Effector memory CD8-positive, alpha-beta T cell (primary cell): ENCODE measurements at regions not wholly inside any gene's neighbourhood (a gene's known extent, or its start where the extent isn't known, plus 50 kb on each side); places are given as distances from the start of the nearest gene placed in this dataset.

Experiments used
- ATAC-seq: fragments of 150-1000 bp; cut with Tn5 transposase; replicated peaks from 2 replicates; pipeline ENCODE4 v1.10.0; 2021; ENCODE audit warnings: mild to moderate bottlenecking, moderate library complexity
- DNase-seq, 3 experiments: peaks; one replicate each; pipeline ENCODE4 v3.0.0; 2021
- H3K27ac Mint-ChIP-seq, 2 donors: one replicate each; pipeline ENCODE4 v1.8.0; 2022; ENCODE audit warnings: mild to moderate bottlenecking in 2 of 2, mixed read lengths in 2 of 2, moderate library complexity in 2 of 2
- H3K27me3 Mint-ChIP-seq, 2 donors: one replicate each; pipeline ENCODE4 v1.8.0; 2022; ENCODE audit warnings: mixed read lengths in 2 of 2
- H3K36me3 Mint-ChIP-seq: one replicate; pipeline ENCODE4 v1.8.0; 2022; ENCODE audit warnings: mild to moderate bottlenecking, moderate library complexity, mixed read lengths; ENCODE audit not compliant: insufficient read depth
- H3K4me1 Mint-ChIP-seq, 2 donors: one replicate each; pipeline ENCODE4 v1.8.0; 2022; ENCODE audit warnings: low read depth in 2 of 2, mixed read lengths in 2 of 2
- H3K4me3 Mint-ChIP-seq, 2 donors: one replicate each; pipeline ENCODE4 v1.8.0; 2022; ENCODE audit warnings: mild to moderate bottlenecking in 2 of 2, mixed read lengths in 2 of 2, moderate library complexity in 2 of 2
- H3K9me3 Mint-ChIP-seq, 2 donors: one replicate each; pipeline ENCODE4 v1.8.0; 2022; ENCODE audit warnings: mixed read lengths in 2 of 2

DNA sequence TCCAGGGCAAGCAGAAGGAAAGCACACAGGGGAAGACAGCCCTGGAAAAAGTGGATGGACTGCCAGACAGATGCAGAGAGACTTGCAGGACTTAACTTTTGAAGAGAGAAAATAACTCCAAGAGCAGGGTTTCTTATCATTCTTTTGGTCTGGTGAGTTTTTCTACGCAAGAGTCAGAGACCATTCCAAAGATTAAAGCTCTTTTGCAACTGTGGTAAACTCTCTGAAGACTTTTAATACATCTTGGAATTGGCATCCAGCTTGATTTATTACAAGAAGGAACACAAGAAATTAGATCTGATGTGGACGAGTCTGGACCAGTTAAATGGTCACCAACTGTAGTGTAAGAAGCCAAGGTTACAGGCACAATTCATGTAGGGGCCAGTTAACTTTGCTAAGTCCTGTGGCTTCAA is 153.4 kb downstream of the SIPA1L2 start:
- H3K4me3 Mint-ChIP-seq, result no peak overlapping the region
- no peak for DNase-seq
- H3K27ac Mint-ChIP-seq, result no peak overlapping the region
- peaks cover 2% of the 10 kb centered on the region for H3K36me3 Mint-ChIP-seq
- H3K27me3 Mint-ChIP-seq, result no peaks in the 10 kb centered on the region
- ATAC-seq, result no peak
- H3K4me1 Mint-ChIP-seq, result peaks cover 0 to 2% of the 10 kb centered on the region in 2 donors
- H3K9me3 Mint-ChIP-seq, result no peaks in the 10 kb centered on the region

DNA sequence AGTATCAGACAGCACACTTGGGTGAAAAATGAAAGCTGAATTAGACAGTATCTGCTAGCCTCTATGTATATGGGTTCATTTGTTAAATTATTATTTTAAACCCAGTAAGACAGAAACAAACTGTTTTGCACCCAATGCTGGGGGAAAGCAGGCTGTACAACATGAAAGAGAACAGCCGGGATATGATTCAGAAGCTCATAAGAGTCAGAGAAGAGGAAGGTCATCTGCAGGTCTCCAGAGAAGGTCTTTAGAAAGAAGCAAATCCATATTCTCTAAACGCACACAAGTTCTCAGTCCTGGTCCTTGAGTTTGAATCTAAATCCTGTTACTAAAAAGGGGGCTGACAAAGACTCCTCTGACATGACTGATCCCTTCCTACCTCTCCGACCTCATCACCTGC is 155.1 kb downstream of the SIPA1L2 start:
- Mint-ChIP-seq H3K4me1 (peaks cover 3 to 5% of the 10 kb centered on the region in 2 donors), H3K9me3 (no peaks in the 10 kb centered on the region), H3K36me3 (peaks cover 2% of the 10 kb centered on the region), H3K4me3 (no peak overlapping the region), H3K27me3 (no peaks in the 10 kb centered on the region), H3K27ac (no peak overlapping the region)
- no peak for DNase-seq
- no peak for ATAC-seq

DNA sequence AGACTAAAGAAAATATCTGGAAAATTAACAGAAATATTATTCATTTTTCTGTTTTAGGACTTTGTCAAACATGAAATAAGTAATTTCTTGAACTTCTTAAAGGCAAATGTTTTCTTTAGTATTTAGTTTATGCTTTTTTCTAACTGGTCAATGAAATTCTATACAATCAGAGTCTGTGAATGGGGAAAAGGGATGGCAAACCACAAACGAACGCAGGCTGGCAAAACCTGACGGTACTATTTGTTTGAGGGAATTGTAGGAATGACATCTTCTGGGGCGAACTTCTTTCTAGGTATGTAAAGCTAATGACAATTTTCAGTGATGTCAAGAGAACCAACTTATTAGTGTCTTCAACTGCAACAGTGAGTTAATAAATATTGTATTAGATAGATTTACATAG is 156.0 kb downstream of the SIPA1L2 start:
- H3K27me3 Mint-ChIP-seq, result no peaks in the 10 kb centered on the region
- no peak for DNase-seq
- H3K4me3 Mint-ChIP-seq, result no peak overlapping the region
- ATAC-seq, result no peak
- no peaks in the 10 kb centered on the region for H3K9me3 Mint-ChIP-seq
- H3K36me3 Mint-ChIP-seq, result peaks cover 2% of the 10 kb centered on the region
- peaks cover 3 to 5% of the 10 kb centered on the region in 2 donors for H3K4me1 Mint-ChIP-seq
- no peak overlapping the region for H3K27ac Mint-ChIP-seq

GRCh38 chr1:232473324-232473723 is 156.6 kb downstream of the SIPA1L2 start:
- Mint-ChIP-seq H3K36me3 (peaks cover 2% of the 10 kb centered on the region), H3K9me3 (no peaks in the 10 kb centered on the region), H3K4me3 (no peak overlapping the region), H3K27me3 (no peaks in the 10 kb centered on the region), H3K4me1 (peaks cover 3 to 5% of the 10 kb centered on the region in 2 donors), H3K27ac (no peak overlapping the region)
- ATAC-seq (no peak), DNase-seq (no peak)

- Mint-ChIP-seq H3K9me3 (no peaks in the 10 kb centered on the region), H3K27me3 (no peaks in the 10 kb centered on the region), H3K36me3 (peaks cover 5% of the 10 kb centered on the region), H3K27ac (no peak overlapping the region), H3K4me1 (peaks cover 5 to 7% of the 10 kb centered on the region in 2 donors), H3K4me3 (no peak overlapping the region)
- no peak for DNase-seq
- no peak for ATAC-seq
Measured at GRCh38 chr1:232472485-232473041, 157.4 kb downstream of the SIPA1L2 start.

- no peak for ATAC-seq
- Mint-ChIP-seq H3K4me3 (no peak overlapping the region), H3K27me3 (no peaks in the 10 kb centered on the region), H3K4me1 (peaks cover 8 to 13% of the 10 kb centered on the region in 2 donors), H3K9me3 (no peaks in the 10 kb centered on the region), H3K27ac (no peak overlapping the region), H3K36me3 (peaks cover 5% of the 10 kb centered on the region)
- no peak for DNase-seq
Measured at GRCh38 chr1:232471250-232471649, 158.7 kb downstream of the SIPA1L2 start.

GRCh38 chr1:232470711-232471110 is 159.2 kb downstream of the SIPA1L2 start:
- Mint-ChIP-seq H3K9me3 (no peaks in the 10 kb centered on the region), H3K36me3 (peaks cover 5% of the 10 kb centered on the region), H3K4me3 (no peak overlapping the region), H3K27ac (no peak overlapping the region), H3K4me1 (peaks cover 8 to 13% of the 10 kb centered on the region in 2 donors), H3K27me3 (no peaks in the 10 kb centered on the region)
- DNase-seq (no peak), ATAC-seq (no peak)

GRCh38 chr1:232468249-232468648 is 161.7 kb downstream of the SIPA1L2 start:
- no peaks in the 10 kb centered on the region for H3K27me3 Mint-ChIP-seq
- H3K36me3 Mint-ChIP-seq, result peaks cover 2% of the 10 kb centered on the region

GRCh38 chr1:232467073-232467760 is 162.7 kb downstream of the SIPA1L2 start:
- Mint-ChIP-seq H3K4me3 (no peak overlapping the region), H3K27ac (no peak overlapping the region), H3K27me3 (no peaks in the 10 kb centered on the region), H3K9me3 (no peaks in the 10 kb centered on the region), H3K36me3 (peaks cover 2% of the 10 kb centered on the region), H3K4me1 (peaks cover 8 to 13% of the 10 kb centered on the region in 2 donors)
- no peak for DNase-seq
- ATAC-seq, result peak; percentile 48

More at GRCh38 chr1:232468249-232468648, 161.7 kb downstream of the SIPA1L2 start:
- Mint-ChIP-seq H3K9me3 (no peaks in the 10 kb centered on the region), H3K4me1 (peaks cover 8 to 13% of the 10 kb centered on the region in 2 donors), H3K4me3 (no peak overlapping the region), H3K27ac (no peak overlapping the region)
- DNase-seq (no peak), ATAC-seq (no peak)

- no peak overlapping the region for H3K27ac Mint-ChIP-seq
- no peaks in the 10 kb centered on the region for H3K27me3 Mint-ChIP-seq
- H3K4me1 Mint-ChIP-seq, result peaks cover 8 to 9% of the 10 kb centered on the region in 2 donors
- H3K4me3 Mint-ChIP-seq, result no peak overlapping the region
- no peaks in the 10 kb centered on the region for H3K9me3 Mint-ChIP-seq
- peaks cover 6% of the 10 kb centered on the region for H3K36me3 Mint-ChIP-seq
- no peak for DNase-seq
- ATAC-seq, result no peak
Measured at GRCh38 chr1:232464325-232464724, 165.6 kb downstream of the SIPA1L2 start.

DNA sequence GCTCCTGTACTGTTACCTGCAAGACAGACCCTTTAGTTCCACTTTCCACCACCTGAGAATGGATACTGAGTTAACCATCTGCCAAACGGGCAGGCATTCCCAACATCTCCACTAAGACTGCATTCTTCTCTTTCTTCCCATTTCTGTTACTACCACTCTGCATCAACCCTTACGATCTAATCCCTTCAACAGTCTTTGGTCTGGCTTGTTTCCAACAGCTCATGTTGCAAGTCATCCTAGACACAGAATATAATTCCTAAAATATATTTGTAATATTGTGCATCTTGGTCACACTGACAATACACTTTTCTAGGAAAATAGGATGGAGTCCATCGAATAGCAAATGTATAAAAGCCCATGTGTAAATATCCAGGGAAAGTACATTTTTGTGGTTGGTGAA is 166.7 kb downstream of the SIPA1L2 start:
- Mint-ChIP-seq H3K9me3 (no peaks in the 10 kb centered on the region), H3K27me3 (no peaks in the 10 kb centered on the region), H3K4me1 (peaks cover 12 to 15% of the 10 kb centered on the region in 2 donors), H3K36me3 (peaks cover 6% of the 10 kb centered on the region), H3K4me3 (no peak overlapping the region), H3K27ac (no peak overlapping the region)
- DNase-seq (no peak), ATAC-seq (no peak)

- Mint-ChIP-seq H3K36me3 (peaks cover 3% of the 10 kb centered on the region), H3K4me1 (peaks cover 11 to 17% of the 10 kb centered on the region in 2 donors)
- ATAC-seq, result no peak
Measured at GRCh38 chr1:232462213-232462612, 167.7 kb downstream of the SIPA1L2 start.

DNA sequence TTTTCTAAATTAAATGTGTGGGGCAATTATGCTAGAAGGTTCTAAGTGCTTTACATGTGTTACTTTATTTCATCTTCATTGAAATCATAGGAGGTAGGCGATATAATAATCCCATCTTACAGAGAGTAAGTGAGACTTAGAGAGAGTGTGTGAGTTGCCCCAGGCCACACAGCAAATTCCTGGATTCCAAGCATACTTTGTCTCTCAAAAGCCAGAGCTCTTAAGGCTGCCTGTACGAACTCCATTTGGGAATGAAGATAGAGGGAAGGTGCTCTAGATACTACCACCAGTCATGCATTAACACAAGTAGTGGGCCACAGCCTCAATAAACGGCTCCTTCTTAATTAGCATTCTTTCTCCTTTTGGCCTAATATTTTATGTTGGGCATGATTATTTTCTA is 170.1 kb downstream of the SIPA1L2 start:
- no peaks in the 10 kb centered on the region for H3K9me3 Mint-ChIP-seq
- H3K27me3 Mint-ChIP-seq, result no peaks in the 10 kb centered on the region
- H3K36me3 Mint-ChIP-seq, result peaks cover 3% of the 10 kb centered on the region
- DNase-seq, result no peak
- no peak for ATAC-seq
- H3K27ac Mint-ChIP-seq, result peak overlapping the region in 1 of 2 donors; percentile 15
- no peak overlapping the region for H3K4me3 Mint-ChIP-seq
- peaks cover 11 to 20% of the 10 kb centered on the region in 2 donors for H3K4me1 Mint-ChIP-seq

More at GRCh38 chr1:232462213-232462612, 167.7 kb downstream of the SIPA1L2 start:
- Mint-ChIP-seq H3K27me3 (no peaks in the 10 kb centered on the region), H3K9me3 (no peaks in the 10 kb centered on the region), H3K27ac (no peak overlapping the region), H3K4me3 (no peak overlapping the region)
- no peak for DNase-seq

GRCh38 chr1:232459087-232459486 is 170.8 kb downstream of the SIPA1L2 start:
- DNase-seq (no peak), ATAC-seq (peak; percentile 59)
- H3K4me3 Mint-ChIP-seq, result peak overlapping the region in 1 of 2 donors; percentile 45
- no peaks in the 10 kb centered on the region for H3K9me3 Mint-ChIP-seq
- H3K4me1 Mint-ChIP-seq, result peaks cover 11 to 25% of the 10 kb centered on the region in 2 donors
- peak overlapping the region in 1 of 2 donors; percentile 68 for H3K27ac Mint-ChIP-seq
- H3K27me3 Mint-ChIP-seq, result no peaks in the 10 kb centered on the region
- H3K36me3 Mint-ChIP-seq, result peaks cover 3% of the 10 kb centered on the region
